Kidney epithelial cell (primary cell): ENCODE measurements at regions not wholly inside any gene's neighbourhood (a gene's known extent, or its start where the extent isn't known, plus 50 kb on each side); places are given as distances from the start of the nearest gene placed in this dataset.

Experiments used
- DNase-seq: peaks from one replicate; pipeline ENCODE4 v3.0.0-alpha.2; 2010; ENCODE audit warnings: low read depth
- H3K27me3 ChIP-seq: 2 replicates; pipeline ENCODE4 v1.6.0; 2011; ENCODE audit warnings: low read length; ENCODE audit not compliant: control insufficient read depth, insufficient read depth
- H3K36me3 ChIP-seq: 2 replicates; pipeline ENCODE4 v1.5.1; 2011; ENCODE audit warnings: low read length; ENCODE audit not compliant: control insufficient read depth, insufficient read depth
- H3K4me3 ChIP-seq: 2 replicates; pipeline ENCODE4 v1.5.1; 2011; ENCODE audit warnings: low read depth, mild to moderate bottlenecking, control low read depth, low read length
- CTCF ChIP-seq: IDR thresholded peaks from 2 replicates; pipeline ENCODE4 v1.5.1; 2011; ENCODE audit warnings: mild to moderate bottlenecking, moderate library complexity, low read length, control low read depth, inconsistent platforms; ENCODE audit not compliant: insufficient read depth, poor library complexity, severe bottlenecking

- Histone ChIP-seq H3K36me3 (no peaks in the 10 kb centered on the region), H3K4me3 (no peak overlapping the region), H3K27me3 (no peaks in the 10 kb centered on the region)
- DNase-seq: no peak
- TF ChIP-seq CTCF: no peak
These were observed 411.3 kb downstream of the NPHP4 start for GRCh38 chr1:5580926-5581325.

- DNase-seq: no peak
- Histone ChIP-seq H3K4me3 (no peak overlapping the region), H3K27me3 (no peaks in the 10 kb centered on the region), H3K36me3 (no peaks in the 10 kb centered on the region)
- no peak for TF ChIP-seq CTCF
These were observed 412.3 kb downstream of the NPHP4 start for GRCh38 chr1:5579966-5580365.

GRCh38 chr1:5578690-5579089 lies 413.5 kb downstream of the NPHP4 start:
- no peak for DNase-seq
- no peak overlapping the region for H3K4me3 ChIP-seq
- no peaks in the 10 kb centered on the region for H3K36me3 ChIP-seq
- no peaks in the 10 kb centered on the region for H3K27me3 ChIP-seq
- no peak for TF ChIP-seq CTCF

GRCh38 chr1:5577255-5578040 lies 414.8 kb downstream of the NPHP4 start:
- no peak for DNase-seq
- H3K36me3 ChIP-seq: no peaks in the 10 kb centered on the region
- TF ChIP-seq CTCF: no peak
- no peak overlapping the region for H3K4me3 ChIP-seq
- H3K27me3 ChIP-seq: no peaks in the 10 kb centered on the region

- no peak for TF ChIP-seq CTCF
- H3K4me3 ChIP-seq: no peak overlapping the region
- no peak for DNase-seq
These were observed 415.6 kb downstream of the NPHP4 start for GRCh38 chr1:5576673-5577065.

More at GRCh38 chr1:5576673-5577065, 415.6 kb downstream of the NPHP4 start:
- H3K27me3 ChIP-seq: no peaks in the 10 kb centered on the region
- H3K36me3 ChIP-seq: no peaks in the 10 kb centered on the region
